Endothelial cell (in vitro differentiated cells): ENCODE measurements at regions not wholly inside any gene's neighbourhood (a gene's known extent, or its start where the extent isn't known, plus 50 kb on each side); places are given as distances from the start of the nearest gene placed in this dataset.

Source experiments
- DNase-seq: peaks from one replicate; pipeline ENCODE4 v3.0.0; 2021; ENCODE audit warnings: low spot score
- H3K27ac Mint-ChIP-seq: one replicate; pipeline ENCODE4 v1.8.0; 2021; ENCODE audit warnings: mixed read lengths, inconsistent platforms; ENCODE audit not compliant: unreplicated experiment
- H3K27me3 Mint-ChIP-seq: one replicate; pipeline ENCODE4 v1.8.0; 2021; ENCODE audit warnings: mild to moderate bottlenecking, moderate library complexity, mixed read lengths, inconsistent platforms; ENCODE audit not compliant: unreplicated experiment
- H3K36me3 Mint-ChIP-seq: one replicate; pipeline ENCODE4 v1.8.0; 2021; ENCODE audit warnings: mild to moderate bottlenecking, low read depth, mixed read lengths, inconsistent platforms; ENCODE audit not compliant: unreplicated experiment
- H3K4me1 Mint-ChIP-seq: one replicate; pipeline ENCODE4 v1.8.0; 2021; ENCODE audit warnings: mild to moderate bottlenecking, mixed read lengths, inconsistent platforms; ENCODE audit not compliant: unreplicated experiment
- H3K4me3 Mint-ChIP-seq: one replicate; pipeline ENCODE4 v1.8.0; 2021; ENCODE audit warnings: mild to moderate bottlenecking, mixed read lengths, inconsistent platforms; ENCODE audit not compliant: unreplicated experiment
- H3K9me3 Mint-ChIP-seq: one replicate; pipeline ENCODE4 v1.8.0; 2021; ENCODE audit warnings: mixed read lengths, inconsistent platforms; ENCODE audit not compliant: unreplicated experiment
- CTCF ChIP-seq: fragments of 200-600 bp; sonication (generic); IDR thresholded peaks from one replicate; pipeline ENCODE4 v1.5.0; 2021; ENCODE audit warnings: antibody characterized with exemption; ENCODE audit not compliant: unreplicated experiment

DNA sequence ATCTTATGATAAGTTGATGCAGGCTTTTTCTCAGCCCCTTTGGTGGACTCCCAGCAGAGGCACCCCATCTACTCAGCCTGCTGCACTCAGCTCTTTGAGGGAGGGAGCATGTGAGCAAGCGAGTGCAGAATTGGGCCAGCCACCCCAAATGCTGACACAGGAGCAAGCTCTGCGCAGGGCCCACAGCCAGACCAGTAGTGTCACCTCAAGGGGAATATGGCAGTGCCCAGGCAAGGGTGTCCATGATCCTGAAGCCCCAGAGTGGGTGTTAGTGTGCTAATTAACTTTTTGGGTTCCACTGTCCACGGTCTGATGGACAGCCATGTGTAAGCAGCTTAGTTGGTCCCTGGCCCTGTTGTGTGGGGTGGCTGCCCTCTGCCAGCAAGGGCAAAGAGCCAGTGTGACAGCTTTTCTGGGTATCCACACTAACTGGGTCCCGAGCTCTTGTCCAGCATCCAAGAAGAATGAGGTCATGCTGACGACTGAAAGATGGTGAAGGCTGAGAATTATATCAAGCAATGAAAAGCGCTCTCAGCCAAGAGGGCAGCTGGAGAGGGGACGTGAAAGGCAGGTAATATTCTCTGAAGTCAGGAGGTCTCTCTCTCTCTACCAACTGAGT, 898.3 kb upstream of the PCDH9 start:
- Mint-ChIP-seq H3K4me1 (no peaks in the 10 kb centered on the region), H3K27ac (no peak overlapping the region), H3K36me3 (no peaks in the 10 kb centered on the region), H3K27me3 (no peaks in the 10 kb centered on the region), H3K9me3 (no peaks in the 10 kb centered on the region), H3K4me3 (no peak overlapping the region)
- no peak for DNase-seq
- no peak for TF ChIP-seq CTCF

- H3K4me3 Mint-ChIP-seq: no peak overlapping the region
Measured at GRCh38 chr13:68125087-68125480, 894.9 kb upstream of the PCDH9 start.

GRCh38 chr13:68124437-68125086, 894.4 kb upstream of the PCDH9 start:
- H3K4me1 Mint-ChIP-seq: no peaks in the 10 kb centered on the region
- H3K27ac Mint-ChIP-seq: no peak overlapping the region
- H3K4me3 Mint-ChIP-seq: no peak overlapping the region
- H3K27me3 Mint-ChIP-seq: no peaks in the 10 kb centered on the region
- no peak for DNase-seq
- no peaks in the 10 kb centered on the region for H3K36me3 Mint-ChIP-seq
- no peaks in the 10 kb centered on the region for H3K9me3 Mint-ChIP-seq
- no peak for TF ChIP-seq CTCF

More at GRCh38 chr13:68125087-68125480, 894.9 kb upstream of the PCDH9 start:
- no peaks in the 10 kb centered on the region for H3K4me1 Mint-ChIP-seq
- TF ChIP-seq CTCF: no peak
- H3K27ac Mint-ChIP-seq: no peak overlapping the region
- no peak for DNase-seq
- no peaks in the 10 kb centered on the region for H3K36me3 Mint-ChIP-seq
- no peaks in the 10 kb centered on the region for H3K9me3 Mint-ChIP-seq
- no peaks in the 10 kb centered on the region for H3K27me3 Mint-ChIP-seq

DNA sequence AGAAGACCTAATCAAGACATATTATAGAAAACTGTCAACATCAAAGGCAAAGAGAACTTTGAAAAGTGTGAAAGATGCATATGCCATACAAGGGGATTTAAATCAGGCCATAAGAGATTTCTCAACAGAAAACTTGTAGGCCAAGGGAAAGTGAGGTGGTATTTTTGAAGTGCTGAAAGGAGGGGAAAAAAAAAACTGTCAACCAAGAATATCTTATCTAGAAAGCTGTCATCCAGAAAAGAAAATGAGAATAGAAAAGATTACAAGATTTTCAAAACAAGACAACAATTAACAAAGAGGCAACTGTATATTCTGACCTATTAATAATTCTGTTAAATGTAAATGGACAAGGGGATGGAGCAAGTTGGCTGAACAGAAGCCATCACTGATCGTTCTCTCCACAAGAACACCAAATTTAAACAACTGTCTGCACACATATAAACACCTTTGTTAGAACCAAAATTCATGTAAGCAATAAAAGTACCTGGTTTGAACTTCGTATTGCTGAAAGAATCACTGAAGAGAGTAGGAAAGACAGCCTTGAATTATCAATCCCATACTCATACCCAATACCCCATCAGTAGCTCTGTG, 880.1 kb upstream of the PCDH9 start:
- no peak for TF ChIP-seq CTCF
- no peak overlapping the region for H3K27ac Mint-ChIP-seq
- no peak overlapping the region for H3K4me3 Mint-ChIP-seq
- peaks cover 3% of the 10 kb centered on the region for H3K27me3 Mint-ChIP-seq
- no peaks in the 10 kb centered on the region for H3K36me3 Mint-ChIP-seq
- H3K9me3 Mint-ChIP-seq: no peaks in the 10 kb centered on the region
- DNase-seq: no peak
- H3K4me1 Mint-ChIP-seq: no peaks in the 10 kb centered on the region

GRCh38 chr13:68107667-68108066, 877.5 kb upstream of the PCDH9 start:
- H3K4me1 Mint-ChIP-seq: no peaks in the 10 kb centered on the region
- H3K36me3 Mint-ChIP-seq: no peaks in the 10 kb centered on the region
- H3K4me3 Mint-ChIP-seq: no peak overlapping the region
- H3K27me3 Mint-ChIP-seq: peaks cover 3% of the 10 kb centered on the region
- H3K9me3 Mint-ChIP-seq: no peaks in the 10 kb centered on the region
- no peak for DNase-seq
- no peak overlapping the region for H3K27ac Mint-ChIP-seq
- no peak for TF ChIP-seq CTCF
